Astrocyte (in vitro differentiated cells and primary cell): ENCODE measurements at regions not wholly inside any gene's neighbourhood (a gene's known extent, or its start where the extent isn't known, plus 50 kb on each side); places are given as distances from the start of the nearest gene placed in this dataset.

Experiments
- EZH2 ChIP-seq: IDR thresholded peaks from 2 replicates; pipeline ENCODE4 v1.6.1; 2012; ENCODE audit warnings: mild to moderate bottlenecking, low read length, inconsistent platforms; ENCODE audit not compliant: insufficient read depth
- TF ChIP-seq, protein P1 (sequence below): IDR thresholded peaks from 2 replicates; pipeline ENCODE4 v1.5.1; 2011; ENCODE audit warnings: low read depth, mild to moderate bottlenecking, inconsistent platforms, low read length, moderate library complexity; ENCODE audit not compliant: insufficient read depth

DNA sequence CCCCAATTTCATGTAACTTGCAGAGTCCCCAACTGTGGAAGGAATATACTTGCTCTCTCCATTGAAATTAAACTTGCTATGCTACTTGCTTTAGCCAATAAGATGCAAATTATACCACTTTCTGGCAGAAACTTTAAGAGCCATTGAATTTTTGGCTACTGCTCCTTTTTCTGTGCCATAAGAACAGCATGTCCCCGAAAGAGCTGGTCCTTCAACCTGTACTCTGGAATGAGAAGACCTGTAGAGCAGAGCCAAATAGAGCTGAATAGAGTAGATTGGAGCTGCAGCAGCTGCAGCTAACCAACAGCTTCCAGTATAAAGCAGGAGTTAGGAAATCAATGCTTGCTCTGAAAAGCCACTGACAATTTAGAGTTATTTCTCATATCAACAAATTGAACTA lies 472.3 kb upstream of the B3GALT2 start:
- TF ChIP-seq, protein P1, sequence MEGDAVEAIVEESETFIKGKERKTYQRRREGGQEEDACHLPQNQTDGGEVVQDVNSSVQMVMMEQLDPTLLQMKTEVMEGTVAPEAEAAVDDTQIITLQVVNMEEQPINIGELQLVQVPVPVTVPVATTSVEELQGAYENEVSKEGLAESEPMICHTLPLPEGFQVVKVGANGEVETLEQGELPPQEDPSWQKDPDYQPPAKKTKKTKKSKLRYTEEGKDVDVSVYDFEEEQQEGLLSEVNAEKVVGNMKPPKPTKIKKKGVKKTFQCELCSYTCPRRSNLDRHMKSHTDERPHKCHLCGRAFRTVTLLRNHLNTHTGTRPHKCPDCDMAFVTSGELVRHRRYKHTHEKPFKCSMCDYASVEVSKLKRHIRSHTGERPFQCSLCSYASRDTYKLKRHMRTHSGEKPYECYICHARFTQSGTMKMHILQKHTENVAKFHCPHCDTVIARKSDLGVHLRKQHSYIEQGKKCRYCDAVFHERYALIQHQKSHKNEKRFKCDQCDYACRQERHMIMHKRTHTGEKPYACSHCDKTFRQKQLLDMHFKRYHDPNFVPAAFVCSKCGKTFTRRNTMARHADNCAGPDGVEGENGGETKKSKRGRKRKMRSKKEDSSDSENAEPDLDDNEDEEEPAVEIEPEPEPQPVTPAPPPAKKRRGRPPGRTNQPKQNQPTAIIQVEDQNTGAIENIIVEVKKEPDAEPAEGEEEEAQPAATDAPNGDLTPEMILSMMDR = no peak
- no peak for TF ChIP-seq EZH2
